HL-60 (cell line): ENCODE measurements at regions not wholly inside any gene's neighbourhood (a gene's known extent, or its start where the extent isn't known, plus 50 kb on each side); places are given as distances from the start of the nearest gene placed in this dataset.

Experiments used
- DNase-seq, 2 experiments: peaks; one replicate each; pipeline ENCODE4 v3.0.0-alpha.2; 2010 to 2020; ENCODE audit warnings: low read depth in 1 of 2, low spot score in 1 of 2
- H3K27ac ChIP-seq: fragments of 250-450 bp; sonication (Bioruptor Pico); replicated peaks from 2 replicates; pipeline ENCODE4 v1.5.1; 2020; ENCODE audit warnings: mild to moderate bottlenecking, moderate library complexity
- H3K27me3 ChIP-seq: fragments of 250-450 bp; sonication (Bioruptor Pico); 2 replicates; pipeline ENCODE4 v1.5.1; 2021; ENCODE audit warnings: mild to moderate bottlenecking, moderate library complexity; ENCODE audit not compliant: insufficient read depth, poor library complexity, severe bottlenecking
- H3K4me3 ChIP-seq: replicated peaks from 2 replicates; pipeline ENCODE4 v1.5.1; 2011; ENCODE audit warnings: mild to moderate bottlenecking, control low read depth, low read length; ENCODE audit not compliant: insufficient read depth
- CTCF ChIP-seq: IDR thresholded peaks from one replicate; pipeline ENCODE4 v1.5.1; 2011; ENCODE audit warnings: low read length, control low read depth, inconsistent platforms; ENCODE audit not compliant: insufficient read depth
- GABPA ChIP-seq: IDR thresholded peaks from 2 replicates; pipeline ENCODE4 v1.6.1; 2012; ENCODE audit warnings: low read depth
- POLR2AphosphoS5 ChIP-seq: IDR thresholded peaks from 2 replicates; pipeline ENCODE4 v1.6.1; 2012; ENCODE audit warnings: low read depth
- REST ChIP-seq: IDR thresholded peaks from 2 replicates; pipeline ENCODE4 v1.6.1; 2012; ENCODE audit warnings: low read depth; ENCODE audit not compliant: insufficient replicate concordance
- SPI1 ChIP-seq: IDR thresholded peaks from 2 replicates; pipeline ENCODE4 v1.6.1; 2012; ENCODE audit warnings: low read depth, mild to moderate bottlenecking, borderline replicate concordance

DNA sequence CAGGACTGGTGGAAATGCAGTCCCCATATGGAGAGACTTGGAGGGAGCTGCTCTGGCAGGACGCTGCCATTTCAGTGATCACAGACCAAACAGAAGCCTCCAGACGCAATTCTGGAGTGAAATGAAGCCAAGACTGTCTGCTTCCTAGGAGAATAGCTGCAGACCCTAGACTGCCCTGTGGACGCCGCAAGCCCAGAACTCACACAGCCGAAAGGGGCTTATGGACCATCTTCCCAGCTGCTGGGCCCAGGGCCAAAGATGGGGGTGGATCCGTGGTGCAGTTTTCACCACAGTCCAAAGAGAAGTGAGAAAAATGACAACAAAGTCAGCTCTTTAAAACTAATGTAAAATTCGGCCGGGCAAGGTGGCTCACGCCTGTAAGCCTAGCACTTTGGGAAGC, 165.7 kb downstream of the CBLN1 start:
- Histone ChIP-seq H3K27ac (no peak overlapping the region), H3K27me3 (no peaks in the 10 kb centered on the region), H3K4me3 (no peak overlapping the region)
- no peak for DNase-seq
- no peak for TF ChIP-seq REST
- no peak for TF ChIP-seq CTCF
- no peak for TF ChIP-seq GABPA
- TF ChIP-seq SPI1: no peak
- TF ChIP-seq POLR2AphosphoS5: no peak

- DNase-seq: no peak
- Histone ChIP-seq H3K4me3 (no peak overlapping the region), H3K27me3 (no peaks in the 10 kb centered on the region), H3K27ac (no peak overlapping the region)
- no peak for TF ChIP-seq REST
- TF ChIP-seq GABPA: no peak
- TF ChIP-seq POLR2AphosphoS5: no peak
- no peak for TF ChIP-seq SPI1
- no peak for TF ChIP-seq CTCF
These were observed 168.9 kb downstream of the CBLN1 start for GRCh38 chr16:49112754-49113153.

- no peak overlapping the region for H3K27ac ChIP-seq
- TF ChIP-seq REST (no peak), CTCF (no peak), SPI1 (no peak), POLR2AphosphoS5 (no peak), GABPA (no peak)
- H3K4me3 ChIP-seq: no peak overlapping the region
- no peak for DNase-seq
- no peaks in the 10 kb centered on the region for H3K27me3 ChIP-seq
These were observed 170.3 kb downstream of the CBLN1 start for GRCh38 chr16:49111351-49111750.
